CD4-positive, alpha-beta T cell treated with Interferon alpha-2 for 1 hour (primary cell): ENCODE measurements at regions not wholly inside any gene's neighbourhood (a gene's known extent, or its start where the extent isn't known, plus 50 kb on each side); places are given as distances from the start of the nearest gene placed in this dataset.

Source experiments
- DNase-seq, 2 donors: peaks; one replicate each; pipeline ENCODE4 v3.0.0-alpha.2; 2020 to 2022

GRCh38 chr2:18639756-18640453 is 50.5 kb upstream of the NT5C1B start:
- no peak for DNase-seq
